Skeletal muscle satellite cell (primary cell): ENCODE measurements at regions not wholly inside any gene's neighbourhood (a gene's known extent, or its start where the extent isn't known, plus 50 kb on each side); places are given as distances from the start of the nearest gene placed in this dataset.
"Not testable (repeated sequence)": the region's sequence is repeated elsewhere in the genome, so short reads cannot be mapped to it uniquely, and the experiment has no call there.

ENCODE experiments used
- H3K27me3 ChIP-seq: 2 replicates; pipeline ENCODE4 v1.7.0; 2013; ENCODE audit warnings: low read length; ENCODE audit not compliant: control insufficient read depth, insufficient read depth
- H3K36me3 ChIP-seq: 2 replicates; pipeline ENCODE4 v1.7.0; 2013; ENCODE audit warnings: mild to moderate bottlenecking, control low read depth, low read length; ENCODE audit not compliant: insufficient read depth
- H3K4me1 ChIP-seq: 2 replicates; pipeline ENCODE4 v1.7.0; 2013; ENCODE audit warnings: low read length; ENCODE audit not compliant: control insufficient read depth, insufficient read depth
- H3K4me2 ChIP-seq: 2 replicates; pipeline ENCODE4 v1.7.0; 2013; ENCODE audit warnings: mild to moderate bottlenecking, low read length
- H3K4me3 ChIP-seq: 2 replicates; pipeline ENCODE4 v1.7.0; 2013; ENCODE audit warnings: low read length
- H3K9ac ChIP-seq: 2 replicates; pipeline ENCODE4 v1.7.0; 2013; ENCODE audit warnings: mild to moderate bottlenecking, low read depth, low read length, moderate library complexity
- H3K9me3 ChIP-seq: replicated peaks from 2 replicates; pipeline ENCODE4 v1.7.0; 2013; ENCODE audit warnings: mild to moderate bottlenecking, control low read depth, low read length

DNA sequence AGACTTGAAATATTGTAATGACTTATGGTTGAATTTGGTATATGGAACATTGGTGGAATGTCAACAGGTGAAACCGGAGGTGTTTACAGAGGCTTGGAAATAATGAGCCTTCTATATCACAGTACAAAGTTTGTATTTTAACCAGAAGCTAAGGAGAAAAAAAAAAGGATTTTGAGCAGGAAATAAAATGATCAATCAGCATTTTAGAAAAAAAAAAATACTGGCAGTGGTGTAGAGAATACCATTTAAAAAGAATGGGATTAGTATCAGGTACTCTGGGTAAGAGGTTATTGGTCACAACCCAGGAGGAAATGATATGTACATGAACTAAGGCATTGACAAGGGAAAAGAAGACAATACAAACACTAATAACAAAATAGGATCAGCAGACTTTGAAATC is 587.1 kb upstream of the HTR2C start:
- Histone ChIP-seq H3K4me3 (no peak overlapping the region), H3K9ac (no peak overlapping the region), H3K4me1 (no peaks in the 10 kb centered on the region), H3K27me3 (peaks cover 5% of the 10 kb centered on the region), H3K9me3 (no peaks in the 10 kb centered on the region), H3K4me2 (no peak overlapping the region), H3K36me3 (no peaks in the 10 kb centered on the region)

DNA sequence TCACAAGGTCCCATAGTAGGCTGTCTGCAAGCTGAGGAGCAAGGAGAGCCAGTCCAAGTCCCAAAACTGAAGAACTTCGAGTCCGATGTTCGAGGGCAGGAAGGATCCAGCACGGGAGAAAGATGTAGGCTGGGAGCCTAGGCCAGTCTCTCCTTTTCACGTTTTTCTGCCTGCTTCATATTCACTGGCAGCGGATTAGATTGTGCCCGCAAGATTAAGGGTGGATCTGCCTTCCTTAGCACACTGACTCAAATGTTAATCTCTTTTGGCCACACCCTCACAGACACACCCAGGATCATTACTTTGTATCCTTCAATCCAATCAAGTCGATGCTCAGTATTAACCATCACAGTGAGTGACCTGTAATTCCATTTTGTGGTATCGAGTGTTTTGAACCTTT is 592.2 kb upstream of the HTR2C start:
- not testable (repeated sequence) for H3K4me3 ChIP-seq, H3K36me3 ChIP-seq

DNA sequence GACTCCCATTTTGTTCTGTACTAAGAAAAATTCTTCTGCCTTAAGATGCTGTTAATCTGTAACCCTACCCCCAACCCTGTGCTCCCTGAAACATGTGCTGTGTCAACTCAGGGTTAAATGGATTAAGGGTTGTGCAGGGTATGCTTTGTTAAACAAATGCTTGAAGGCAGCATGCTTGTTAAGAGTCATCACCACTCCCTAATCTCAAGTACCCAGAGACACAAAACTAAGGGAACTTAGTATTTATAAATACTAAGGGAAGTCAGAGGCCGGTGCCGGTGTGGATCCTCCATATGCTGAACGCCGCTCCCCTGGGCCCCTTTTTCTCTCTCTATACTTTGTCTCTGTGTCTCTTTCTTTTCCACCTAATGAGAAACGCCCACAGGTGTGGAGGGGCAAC is 593.2 kb upstream of the HTR2C start:
- not testable (repeated sequence) for H3K27me3 ChIP-seq, H3K9ac ChIP-seq, H3K4me3 ChIP-seq, H3K9me3 ChIP-seq, H3K4me1 ChIP-seq, H3K4me2 ChIP-seq, H3K36me3 ChIP-seq

More for the DNA sequence above, 592.2 kb upstream of the HTR2C start:
- H3K4me2 ChIP-seq, H3K9me3 ChIP-seq, H3K27me3 ChIP-seq, H3K9ac ChIP-seq, H3K4me1 ChIP-seq: not testable (repeated sequence)

DNA sequence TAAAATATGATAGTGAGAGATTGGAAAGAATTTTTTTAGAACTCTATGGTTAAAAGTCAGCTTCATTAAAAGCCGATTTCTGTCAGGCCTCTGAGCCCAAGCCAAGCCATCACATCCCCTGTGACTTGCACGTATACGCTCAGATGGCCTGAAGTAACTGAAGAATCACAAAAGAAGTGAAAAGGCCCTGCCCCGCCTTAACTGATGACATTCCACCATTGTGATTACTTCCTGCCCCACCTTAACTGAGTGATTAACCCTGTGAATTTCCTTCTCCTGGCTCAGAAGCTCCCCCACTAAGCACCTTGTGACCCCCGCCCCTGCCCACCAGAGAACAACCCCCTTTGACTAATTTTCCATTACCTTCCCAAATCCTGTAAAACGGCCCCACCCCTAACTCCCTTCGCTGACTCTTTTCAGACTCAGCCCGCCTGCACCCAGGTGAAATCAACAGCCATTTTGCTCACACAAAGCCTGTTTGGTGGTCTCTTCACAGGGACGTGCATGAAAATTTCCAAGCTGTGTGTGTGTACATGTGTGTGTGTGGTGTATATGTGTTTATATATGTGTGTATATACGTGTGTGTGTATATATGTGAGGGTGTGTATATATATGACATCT is 595.5 kb upstream of the HTR2C start:
- not testable (repeated sequence) for H3K9ac ChIP-seq, H3K27me3 ChIP-seq, H3K4me1 ChIP-seq, H3K4me2 ChIP-seq, H3K9me3 ChIP-seq, H3K36me3 ChIP-seq, H3K4me3 ChIP-seq

DNA sequence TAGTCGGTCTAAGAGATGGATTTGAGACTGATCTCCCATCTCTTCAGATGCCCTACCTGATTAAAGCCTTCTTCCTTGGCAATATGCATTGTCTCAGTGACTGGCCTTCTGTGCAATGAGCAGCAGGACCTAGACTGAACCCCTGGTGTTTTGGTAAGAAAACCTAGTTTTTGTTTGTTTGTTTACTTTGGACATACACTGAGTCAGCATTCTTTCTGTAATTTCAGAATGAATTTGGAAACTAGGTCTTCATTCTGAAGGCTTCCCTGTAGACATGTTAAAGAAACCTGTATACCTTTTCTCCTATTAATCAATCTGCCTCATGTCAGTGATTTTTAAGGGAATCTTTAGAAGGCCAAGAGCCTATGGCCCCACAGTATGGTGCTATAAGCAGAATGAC is 597.5 kb upstream of the HTR2C start:
- H3K9me3 ChIP-seq, result no peaks in the 10 kb centered on the region
- no peaks in the 10 kb centered on the region for H3K36me3 ChIP-seq
- peaks cover 8% of the 10 kb centered on the region for H3K27me3 ChIP-seq
- H3K9ac ChIP-seq, result no peak overlapping the region
- H3K4me1 ChIP-seq, result no peaks in the 10 kb centered on the region
- no peak overlapping the region for H3K4me3 ChIP-seq
- no peak overlapping the region for H3K4me2 ChIP-seq

DNA sequence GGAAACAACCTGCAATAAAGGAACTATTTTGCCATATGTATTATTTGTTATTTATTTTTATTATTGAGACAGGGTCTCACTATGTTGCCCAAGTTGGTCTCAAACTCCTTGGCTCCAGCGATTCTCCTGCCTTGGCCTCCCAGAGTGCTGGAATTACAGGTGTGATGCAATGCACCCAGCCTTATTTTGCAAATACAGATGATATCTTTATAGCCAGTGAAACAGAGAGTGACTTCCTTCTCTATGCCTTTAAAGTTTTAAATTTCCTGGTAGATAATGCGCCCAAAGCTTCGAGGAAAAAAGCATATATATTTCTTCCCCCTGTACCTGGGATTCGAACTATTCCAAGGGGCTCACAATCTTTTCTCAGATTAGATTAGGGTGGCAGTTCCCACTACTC is 601.1 kb upstream of the HTR2C start:
- H3K4me3 ChIP-seq, result no peak overlapping the region
- H3K4me2 ChIP-seq, result no peak overlapping the region
- no peaks in the 10 kb centered on the region for H3K36me3 ChIP-seq

DNA sequence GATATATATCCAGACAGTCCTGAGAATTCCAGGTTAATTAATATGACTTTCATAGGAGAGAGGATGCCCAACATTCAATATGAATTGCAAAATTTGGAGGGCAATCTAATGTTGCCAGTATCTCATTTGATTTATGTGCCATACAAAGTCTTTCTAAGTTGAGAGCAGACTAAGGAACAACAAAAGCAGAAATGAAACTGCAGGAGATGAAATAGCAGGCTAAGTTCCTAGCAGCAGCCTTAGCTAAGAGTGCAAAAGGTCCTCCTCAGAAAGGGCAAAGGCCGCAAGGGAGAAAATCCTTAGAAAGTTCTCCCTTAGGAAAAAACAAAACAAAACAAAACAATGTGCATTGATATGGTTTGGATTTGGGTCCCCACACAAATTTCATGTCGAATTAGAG is 602.9 kb upstream of the HTR2C start:
- Histone ChIP-seq H3K4me2 (no peak overlapping the region), H3K4me3 (no peak overlapping the region), H3K36me3 (no peaks in the 10 kb centered on the region), H3K27me3 (peaks cover 22% of the 10 kb centered on the region), H3K9ac (no peak overlapping the region), H3K4me1 (no peaks in the 10 kb centered on the region), H3K9me3 (peaks cover 6% of the 10 kb centered on the region)

More for the DNA sequence above, 601.1 kb upstream of the HTR2C start:
- Histone ChIP-seq H3K9ac (no peak overlapping the region), H3K9me3 (peaks cover 6% of the 10 kb centered on the region), H3K4me1 (no peaks in the 10 kb centered on the region), H3K27me3 (peaks cover 22% of the 10 kb centered on the region)

DNA sequence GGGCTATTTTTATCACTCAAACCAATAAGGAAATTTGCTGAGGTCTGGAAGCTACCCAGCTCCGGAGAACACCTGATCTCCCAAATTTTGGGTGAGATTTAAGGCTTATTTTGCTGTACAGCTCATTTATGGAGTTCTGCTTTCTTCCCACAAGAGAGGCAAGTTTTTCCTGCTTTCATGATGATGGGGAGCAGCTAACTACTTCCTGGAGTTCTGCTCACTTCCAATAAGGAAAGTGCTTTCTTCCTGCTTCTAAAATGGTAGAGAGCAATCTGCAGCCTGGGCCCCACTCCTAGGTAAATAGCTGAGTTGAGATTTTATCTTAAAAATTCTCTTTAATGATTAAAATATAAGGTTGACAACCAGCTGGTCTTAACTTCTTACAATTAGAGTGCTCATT is 606.0 kb upstream of the HTR2C start:
- Histone ChIP-seq H3K36me3 (no peaks in the 10 kb centered on the region), H3K4me1 (no peaks in the 10 kb centered on the region), H3K4me3 (no peak overlapping the region)

DNA sequence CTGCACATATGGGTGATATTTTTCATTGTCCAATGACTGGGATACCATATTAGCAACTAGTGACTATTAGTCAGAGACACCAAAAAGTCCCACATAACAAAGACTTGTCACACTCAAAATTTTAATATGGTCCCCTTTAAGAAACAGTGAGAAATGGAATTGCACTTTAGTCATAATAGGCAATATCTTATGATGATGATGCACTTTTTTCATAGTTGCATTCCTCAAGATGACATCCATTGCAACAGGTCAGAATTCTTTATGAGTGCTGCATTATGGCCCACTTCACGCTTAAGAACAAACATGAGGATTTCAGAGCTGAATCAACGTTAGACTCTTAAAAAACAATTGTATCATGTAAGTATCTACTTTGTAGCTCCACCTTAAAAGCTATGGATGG is 608.4 kb upstream of the HTR2C start:
- H3K36me3 ChIP-seq, result no peaks in the 10 kb centered on the region
- no peak overlapping the region for H3K9ac ChIP-seq
- peaks cover 14% of the 10 kb centered on the region for H3K27me3 ChIP-seq
- no peaks in the 10 kb centered on the region for H3K4me1 ChIP-seq
- peaks cover 6% of the 10 kb centered on the region for H3K9me3 ChIP-seq
- no peak overlapping the region for H3K4me2 ChIP-seq
- H3K4me3 ChIP-seq, result no peak overlapping the region

More for the DNA sequence above, 606.0 kb upstream of the HTR2C start:
- Histone ChIP-seq H3K27me3 (peaks cover 15% of the 10 kb centered on the region), H3K9me3 (peaks cover 6% of the 10 kb centered on the region), H3K4me2 (no peak overlapping the region), H3K9ac (no peak overlapping the region)

DNA sequence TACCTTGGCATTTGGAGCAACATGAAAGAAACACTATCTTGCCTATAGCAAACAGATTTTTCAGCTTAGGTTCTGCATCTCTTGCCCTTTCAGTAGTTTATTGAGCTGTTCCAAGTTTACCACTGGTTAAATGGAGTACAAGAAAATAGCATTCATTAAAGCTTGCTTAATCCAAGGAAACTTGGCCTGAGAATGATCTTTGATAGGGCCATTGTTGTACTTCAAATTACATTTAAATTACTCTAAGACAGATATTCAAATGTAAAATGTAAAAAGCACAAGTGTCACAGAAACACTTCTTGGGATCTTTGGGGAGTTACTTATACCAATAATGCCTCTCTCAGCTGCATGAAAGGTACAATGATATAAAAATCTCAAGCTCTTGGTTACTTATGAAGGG is 609.0 kb upstream of the HTR2C start:
- Histone ChIP-seq H3K4me3 (no peak overlapping the region), H3K36me3 (no peaks in the 10 kb centered on the region), H3K27me3 (peaks cover 8% of the 10 kb centered on the region), H3K4me2 (no peak overlapping the region), H3K9me3 (peaks cover 6% of the 10 kb centered on the region), H3K4me1 (no peaks in the 10 kb centered on the region), H3K9ac (no peak overlapping the region)

DNA sequence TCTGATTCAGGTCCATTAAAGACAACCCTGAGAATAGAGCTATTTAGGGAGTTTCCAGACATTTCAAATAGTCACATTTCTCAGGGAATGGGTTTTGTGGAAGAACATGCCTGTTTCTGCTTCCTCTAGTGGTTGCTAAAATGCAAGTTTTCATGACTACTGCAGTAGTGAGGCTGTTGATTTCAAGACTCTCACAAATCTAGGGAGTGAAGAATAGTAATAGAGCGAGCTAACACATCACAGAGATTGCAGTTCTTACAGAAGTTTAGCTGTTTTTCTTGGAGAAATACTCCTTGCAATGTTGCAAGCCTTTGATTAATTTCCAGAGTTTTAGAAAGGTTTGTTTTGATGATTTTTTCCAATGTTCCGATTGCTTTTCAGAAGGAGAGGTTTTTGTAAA is 610.2 kb upstream of the HTR2C start:
- Histone ChIP-seq H3K4me2 (no peak overlapping the region), H3K4me1 (no peaks in the 10 kb centered on the region), H3K9ac (no peak overlapping the region), H3K9me3 (no peaks in the 10 kb centered on the region), H3K36me3 (no peaks in the 10 kb centered on the region), H3K4me3 (no peak overlapping the region), H3K27me3 (no peaks in the 10 kb centered on the region)

DNA sequence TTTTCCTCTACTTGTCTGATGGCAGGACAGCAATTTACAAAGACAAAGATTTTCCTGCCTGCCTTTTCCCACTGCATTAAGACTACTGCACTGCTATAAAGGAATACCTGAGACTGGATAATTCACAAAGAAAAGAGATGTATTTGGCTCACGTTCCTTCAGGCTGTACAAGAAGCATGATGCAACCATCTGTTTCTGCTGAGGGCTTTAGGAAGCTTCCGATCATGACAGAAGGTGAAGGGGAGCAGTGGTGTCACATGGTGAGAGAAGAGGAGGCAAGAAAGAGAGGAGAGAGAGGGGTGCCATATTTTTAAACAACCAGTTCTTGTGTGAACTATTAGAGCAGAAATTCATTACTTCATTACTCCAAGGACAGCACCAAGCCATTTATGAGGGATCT is 617.1 kb upstream of the HTR2C start:
- H3K9me3 ChIP-seq, result no peaks in the 10 kb centered on the region
- no peak overlapping the region for H3K9ac ChIP-seq
- no peaks in the 10 kb centered on the region for H3K4me1 ChIP-seq
- H3K4me3 ChIP-seq, result no peak overlapping the region
- H3K27me3 ChIP-seq, result peaks cover 3% of the 10 kb centered on the region
- H3K4me2 ChIP-seq, result no peak overlapping the region
- no peaks in the 10 kb centered on the region for H3K36me3 ChIP-seq
